ENCODE measurements at regions not wholly inside any gene's neighbourhood (a gene's known extent, or its start where the extent isn't known, plus 50 kb on each side); places are given as distances from the start of the nearest gene placed in this dataset.

GRCh38 chr2:11073251-11073650, 82.0 kb upstream of the SLC66A3 start:
- H3K9ac ChIP-seq (ENCODE audit: low read depth, low read length) = no peak overlapping the region
- peak overlapping the region; percentile 10 for H3K18ac ChIP-seq (ENCODE audit: low read depth, low read length)
- dilution Hi-C loops (cut with HindIII; ENCODE audit: low sequenced_read_pairs, unreplicated experiment) = no loop called here
- H2BK15ac ChIP-seq (ENCODE audit: low read depth, low read length) = peak overlapping the region; percentile 93
- H3K27ac ChIP-seq (ENCODE audit: insufficient read depth, low read length) = peak overlapping the region; percentile 90
- H3K23ac ChIP-seq (ENCODE audit: low read depth, low read length) = peak overlapping the region; percentile 86; the same call in 1 of the 2 replicates
- in situ Hi-C loops (cut with MboI; ENCODE audit: low sequenced_read_pairs) = no loop called here
- intact Hi-C loops (cut with micrococcal nuclease) = loop anchor here (1.0 kb wide), 1 partner anchor 51 kb away; no protein-coding TSS in a partner anchor
- H3K27me3 ChIP-seq (ENCODE audit: control insufficient read depth, insufficient read depth, low read length) = no peaks in the 10 kb centered on the region
- H4K91ac ChIP-seq (ENCODE audit: insufficient read depth, low read depth, low read length) = peak overlapping the region; percentile 96
- no peaks in the 10 kb centered on the region for H3K36me3 ChIP-seq (ENCODE audit: control insufficient read depth, insufficient read depth, low read length)
- H3K4ac ChIP-seq (ENCODE audit: low read depth, low read length) = peak overlapping the region; percentile 97
- ChIA-PET POLR2A (ENCODE audit: unreplicated experiment) (no interaction called here), CTCF (interaction anchor here (1.0 to 1.6 kb wide), 3 partner anchors 14 to 56 kb away, joined by 3 to 4 read pairs (median 3); no protein-coding TSS in a partner anchor)
- H3K9me1 ChIP-seq (ENCODE audit: insufficient read depth, low read length) = peaks cover 18% of the 10 kb centered on the region
- H3K4me3 ChIP-seq (ENCODE audit: insufficient read depth, low read depth, low read length) = no peak overlapping the region
- WGBS, 2 experiments (ENCODE audit: extremely low coverage in 2 of 2, insufficient read length in 1 of 2) = 23% methylated on average over 4 of the region's 10 CpGs; no CpG with 5 or more reads in 1 of the 2 experiments
- H4K8ac ChIP-seq (ENCODE audit: low read depth in 2 of 2, low read length in 2 of 2) = peak overlapping the region; percentile 95 to 99
- peak overlapping the region; percentile 66; the same call in 1 of the 2 replicates for H3K4me2 ChIP-seq (ENCODE audit: low read depth, low read length)
- peak overlapping the region; percentile 75 for H2AK9ac ChIP-seq (replicated peaks; ENCODE audit: low read depth, low read length, poor library complexity)
- TF ChIP-seq NFE2L2 (IDR thresholded peaks at IDR 0.05; ENCODE audit: low read depth, low read length) = no peak
- peak; percentile 42 for TF ChIP-seq RAD21 (IDR thresholded peaks at IDR 0.05; ENCODE audit: low read length)
- peak; percentile 46 for TF ChIP-seq CTCF (conservative IDR thresholded peaks at IDR 0.05; ENCODE audit: low read depth, low read length)
- no peak for TF ChIP-seq POLR2A (IDR thresholded peaks at IDR 0.05; ENCODE audit: low read depth, low read length)
- peaks cover 12% of the 10 kb centered on the region for H3K4me1 ChIP-seq (ENCODE audit: control insufficient read depth, insufficient read depth, low read length)
- H2AK5ac ChIP-seq (ENCODE audit: low read depth, low read length) = peak overlapping the region; percentile 92
- peak overlapping the region; percentile 91 for H2BK5ac ChIP-seq (ENCODE audit: low read depth, low read length, poor library complexity, severe bottlenecking)
- H4K5ac ChIP-seq (ENCODE audit: low read depth, low read length) = peak overlapping the region; percentile 6
- peak overlapping the region; percentile 93 for H2BK20ac ChIP-seq (ENCODE audit: low read depth, low read length)
- peak overlapping the region; percentile 87 for H2AFZ ChIP-seq (replicated peaks; ENCODE audit: low read length, poor library complexity)
- H3K9me3 ChIP-seq (ENCODE audit: control insufficient read depth, insufficient read depth, low read length) = no peaks in the 10 kb centered on the region
- peak overlapping the region; percentile 91; the same call in 1 of the 2 replicates for H3K56ac ChIP-seq (ENCODE audit: extremely low read depth, insufficient read depth, low read length)
- no peaks in the 10 kb centered on the region for H3K79me1 ChIP-seq (ENCODE audit: low read depth in 1 of 2, low read length in 2 of 2)
- peak overlapping the region; percentile 98 for H2BK120ac ChIP-seq (ENCODE audit: low read depth, low read length)
- ATAC-seq (ENCODE audit: low read depth) (peak; percentile 68), DNase-seq (peak; percentile 50)
- no peaks in the 10 kb centered on the region for H4K20me1 ChIP-seq (ENCODE audit: insufficient read depth, low read length)
- BruUV-seq (replicated peaks) = no TSS peak
- peak overlapping the region; percentile 96 for H3K14ac ChIP-seq (replicated peaks; ENCODE audit: low read depth, low read length)
